ENCODE measurements at regions not wholly inside any gene's neighbourhood (a gene's known extent, or its start where the extent isn't known, plus 50 kb on each side); places are given as distances from the start of the nearest gene placed in this dataset.
A peak's percentile ranks its signal among the peaks of the same experiment; 100 is the strongest.

DNA sequence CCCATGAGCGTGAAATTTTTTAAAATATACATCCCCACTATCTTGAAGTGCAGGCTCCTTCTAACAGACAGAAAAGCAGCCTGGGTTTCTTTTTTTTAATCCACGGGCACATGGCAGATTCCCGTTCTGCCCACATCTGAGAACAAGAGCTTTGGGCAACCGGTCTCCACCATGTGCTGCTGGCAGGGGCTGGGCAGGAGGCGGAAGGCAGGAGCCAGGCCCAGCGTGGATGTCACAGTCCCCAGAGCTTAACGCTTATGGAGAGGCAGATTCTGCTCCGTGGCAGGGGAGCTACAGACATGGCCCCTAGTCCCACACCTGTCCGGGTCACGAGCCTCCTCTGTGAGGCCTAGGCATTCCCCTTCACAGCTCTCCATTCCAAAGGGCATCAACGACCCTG is 503.0 kb upstream of the MYT1L start:
- Histone ChIP-seq H2BK15ac (ENCODE audit: low read length) (no peak overlapping the region), H3K9ac (replicated peaks in 1 of 4; ENCODE audit: extremely low read depth in 1 of 4, low read depth in 3 of 4, low read length in 3 of 4) (no peak overlapping the region), H2BK20ac (ENCODE audit: low read length) (no peak overlapping the region), H2BK120ac (replicated peaks; ENCODE audit: low read depth, low read length) (no peak overlapping the region), H3K4me1 (replicated peaks in 1 of 4; ENCODE audit: control insufficient read depth in 3 of 4, insufficient read depth in 4 of 4, low read length in 3 of 4) (no peaks in the 10 kb centered on the region), H3K23ac (ENCODE audit: insufficient read length) (no peak overlapping the region), H3K18ac (ENCODE audit: extremely low read depth, low read length) (no peak overlapping the region), H3K79me2 (ENCODE audit: control insufficient read depth in 1 of 2, insufficient read depth in 2 of 2, low read length in 2 of 2) (no peaks in the 10 kb centered on the region), H4K8ac (ENCODE audit: extremely low read depth, insufficient read depth, low read length) (no peak overlapping the region), H2AFZ (ENCODE audit: low read length) (no peak overlapping the region), H3K36me3 (ENCODE audit: control insufficient read depth in 2 of 4, insufficient read depth in 4 of 4, low read length in 3 of 4) (no peaks in the 10 kb centered on the region), H3K14ac (ENCODE audit: insufficient read length) (no peak overlapping the region), H4K20me1 (replicated peaks in 1 of 2; ENCODE audit: control insufficient read depth in 1 of 2, insufficient read depth in 2 of 2, low read length in 2 of 2) (no peaks in the 10 kb centered on the region), H2BK5ac (ENCODE audit: low read depth, low read length) (no peak overlapping the region), H4K91ac (replicated peaks; ENCODE audit: insufficient read length, low read length) (no peak overlapping the region), H4K5ac (ENCODE audit: insufficient read length, low read depth, low read length) (no peak overlapping the region), H3K27ac (ENCODE audit: low read depth, low read length) (no peak overlapping the region), H2AK5ac (ENCODE audit: low read depth, low read length) (no peak overlapping the region), H3K56ac (replicated peaks; ENCODE audit: insufficient read length, low read depth, low read length) (no peak overlapping the region), H3K79me1 (ENCODE audit: low read depth, low read length) (no peaks in the 10 kb centered on the region), H3K27me3 (replicated peaks in 1 of 4; ENCODE audit: control insufficient read depth in 3 of 4, extremely low read depth in 1 of 4, insufficient read depth in 3 of 4, low read length in 3 of 4) (no peaks in the 10 kb centered on the region), H3K4ac (replicated peaks; ENCODE audit: insufficient read length, low read depth, low read length) (no peak overlapping the region), H2BK12ac (ENCODE audit: low read depth, low read length) (no peak overlapping the region), H3K23me2 (ENCODE audit: low read depth, low read length) (no peaks in the 10 kb centered on the region), H3K9me3 (ENCODE audit: insufficient read depth in 2 of 2, low read depth in 1 of 2, low read length in 1 of 2) (no peaks in the 10 kb centered on the region), H3K4me3 (ENCODE audit: extremely low read depth in 1 of 4, insufficient read depth in 2 of 4, low read depth in 3 of 4, low read length in 4 of 4) (no peak overlapping the region), H3K4me2 (ENCODE audit: insufficient read depth in 1 of 2, low read depth in 2 of 2, low read length in 2 of 2) (no peak overlapping the region)
- peak in 1 of 2 experiments; percentile 28 for DNase-seq (ENCODE audit: low read depth in 1 of 2, low spot score in 2 of 2)
- POLR2A ChIA-PET (ENCODE audit: partially characterized antibody) = no interaction called here
- no peak for FAIRE-seq
- WGBS, 2 experiments (ENCODE audit: extremely low coverage in 1 of 2, insufficient coverage in 1 of 2, insufficient read length in 1 of 2, insufficient replicate concordance in 2 of 2, low coverage in 1 of 2, low lambda C conversion rate in 2 of 2, missing lambda C conversion rate in 1 of 2) = 95% methylated on average over 11 of the region's 11 CpGs; no CpG with 5 or more reads in 1 of the 2 experiments
- CTCF ChIA-PET (ENCODE audit: partially characterized antibody) = interaction anchor here (1.4 kb wide), 1 partner anchor 10 kb away, joined by 5 read pairs; no protein-coding TSS in a partner anchor
- TF ChIP-seq SP1 (IDR thresholded peaks at IDR 0.05; ENCODE audit: low read depth, low read length) (no peak), FOSL1 (IDR thresholded peaks at IDR 0.05; ENCODE audit: insufficient read depth, low read depth, low read length) (no peak), E2F6 (IDR thresholded peaks at IDR 0.05) (no peak), BRCA1 (IDR thresholded peaks at IDR 0.05; ENCODE audit: low read depth, low read length) (no peak), MAFK (IDR thresholded peaks at IDR 0.05; ENCODE audit: low read depth, low read length) (no peak), BCL11A (IDR thresholded peaks at IDR 0.05; ENCODE audit: low read depth in 2 of 2, low read length in 2 of 2) (no peak), ZNF274 (IDR thresholded peaks at IDR 0.05; ENCODE audit: borderline replicate concordance, extremely low read depth, low read length) (no peak), RNF2 (IDR thresholded peaks at IDR 0.05; ENCODE audit: borderline replicate concordance, low read depth, low read length, missing control alignments, poor library complexity, severe bottlenecking) (no peak), TCF12 (IDR thresholded peaks at IDR 0.05; ENCODE audit: low read depth, low read length) (no peak)

All from H1 (cell line).